GM19043 (cell line): ENCODE measurements at regions not wholly inside any gene's neighbourhood (a gene's known extent, or its start where the extent isn't known, plus 50 kb on each side); places are given as distances from the start of the nearest gene placed in this dataset.

ENCODE experiments used
- ATAC-seq: cut with Tn5 transposase; IDR thresholded peaks from one replicate; pipeline ENCODE4 v1.9.1; 2021; ENCODE audit warnings: low read depth; ENCODE audit not compliant: unreplicated experiment

- ATAC-seq = no peak
These were observed 436.2 kb upstream of the NXPH2 start for GRCh38 chr2:139216435-139216834.

- no peak for ATAC-seq
These were observed 434.6 kb upstream of the NXPH2 start for GRCh38 chr2:139214801-139215200.

- ATAC-seq = no peak
These were observed 429.4 kb upstream of the NXPH2 start for GRCh38 chr2:139209586-139209985.

- no peak for ATAC-seq
These were observed 421.3 kb upstream of the NXPH2 start for GRCh38 chr2:139201516-139201915.

- ATAC-seq = no peak
These were observed 416.6 kb upstream of the NXPH2 start for GRCh38 chr2:139196754-139197153.

- no peak for ATAC-seq
These were observed 414.4 kb upstream of the NXPH2 start for GRCh38 chr2:139194546-139194945.

GRCh38 chr2:139177041-139177440 is 396.9 kb upstream of the NXPH2 start:
- no peak for ATAC-seq

GRCh38 chr2:139175510-139175909 is 395.3 kb upstream of the NXPH2 start:
- ATAC-seq = no peak

- no peak for ATAC-seq
These were observed 390.2 kb upstream of the NXPH2 start for GRCh38 chr2:139170406-139170805.

GRCh38 chr2:139165601-139166000 is 385.4 kb upstream of the NXPH2 start:
- ATAC-seq = no peak

GRCh38 chr2:139165041-139165440 is 384.9 kb upstream of the NXPH2 start:
- no peak for ATAC-seq

- ATAC-seq = no peak
These were observed 382.8 kb upstream of the NXPH2 start for GRCh38 chr2:139162957-139163356.

- ATAC-seq = no peak
These were observed 382.3 kb upstream of the NXPH2 start for GRCh38 chr2:139162456-139162855.

GRCh38 chr2:139160836-139161235 is 380.6 kb upstream of the NXPH2 start:
- no peak for ATAC-seq

GRCh38 chr2:139159177-139159576 is 379.0 kb upstream of the NXPH2 start:
- ATAC-seq = no peak

GRCh38 chr2:139156730-139157129 is 376.5 kb upstream of the NXPH2 start:
- no peak for ATAC-seq

GRCh38 chr2:139155991-139156390 is 375.8 kb upstream of the NXPH2 start:
- ATAC-seq = no peak

GRCh38 chr2:139142252-139142880 is 362.2 kb upstream of the NXPH2 start:
- no peak for ATAC-seq

- no peak for ATAC-seq
These were observed 344.1 kb upstream of the NXPH2 start for GRCh38 chr2:139124271-139124670.

GRCh38 chr2:139123795-139124194 is 343.6 kb upstream of the NXPH2 start:
- ATAC-seq = no peak

GRCh38 chr2:139122711-139123158 is 342.5 kb upstream of the NXPH2 start:
- ATAC-seq = no peak

- ATAC-seq = no peak
These were observed 319.5 kb upstream of the NXPH2 start for GRCh38 chr2:139099721-139100120.

- ATAC-seq = no peak
These were observed 318.8 kb upstream of the NXPH2 start for GRCh38 chr2:139098961-139099360.
